Neural cell (in vitro differentiated cells): ENCODE measurements at regions not wholly inside any gene's neighbourhood (a gene's known extent, or its start where the extent isn't known, plus 50 kb on each side); places are given as distances from the start of the nearest gene placed in this dataset.

Source experiments
- H2AFZ ChIP-seq: fragments of 200-600, 300-800 bp; sonication (generic), shearing (Covaris generic); 2 replicates; pipeline ENCODE4 v1.6.0; 2014; ENCODE audit warnings: low read depth, mild to moderate bottlenecking, antibody characterized with exemption, low read length, moderate library complexity
- H3F3A ChIP-seq: fragments of 200-600 bp; shearing (Covaris generic); 2 replicates; pipeline ENCODE4 v1.6.1; 2016; ENCODE audit warnings: mild to moderate bottlenecking, moderate library complexity, mixed read lengths, antibody characterized with exemption, low read length; ENCODE audit not compliant: insufficient read depth, poor library complexity, severe bottlenecking
- H3K27ac ChIP-seq: fragments of 200-600, 300-800 bp; sonication (generic), shearing (Covaris generic); 2 replicates; pipeline ENCODE4 v1.5.1; 2014; ENCODE audit warnings: mild to moderate bottlenecking, low read length, moderate library complexity
- H3K27me3 ChIP-seq: fragments of 300-800, 200-600 bp; sonication (generic), shearing (Covaris generic); 2 replicates; pipeline ENCODE4 v1.6.0; 2014; ENCODE audit warnings: mild to moderate bottlenecking, low read depth, low read length, moderate library complexity; ENCODE audit not compliant: insufficient read depth
- H3K36me3 ChIP-seq: fragments of 300-800, 200-600 bp; sonication (generic), shearing (Covaris generic); 2 replicates; pipeline ENCODE4 v1.5.1; 2014; ENCODE audit warnings: mild to moderate bottlenecking, antibody characterized with exemption, low read length, moderate library complexity; ENCODE audit not compliant: insufficient read depth
- H3K4me2 ChIP-seq: fragments of 300-800, 200-600 bp; sonication (generic), shearing (Covaris generic); 2 replicates; pipeline ENCODE4 v1.6.0; 2014; ENCODE audit warnings: mild to moderate bottlenecking, low read length
- H3K4me3 ChIP-seq: fragments of 300-800, 200-600 bp; sonication (generic), shearing (Covaris generic); 2 replicates; pipeline ENCODE4 v1.5.1; 2014; ENCODE audit warnings: mild to moderate bottlenecking, low read length, moderate library complexity
- H3K79me2 ChIP-seq: fragments of 200-600 bp; shearing (Covaris generic); replicated peaks from 2 replicates; pipeline ENCODE4 v1.6.0; 2014; ENCODE audit warnings: mild to moderate bottlenecking, low read length, moderate library complexity; ENCODE audit not compliant: insufficient read depth
- H3K9ac ChIP-seq: fragments of 300-800, 200-600 bp; sonication (generic), shearing (Covaris generic); 2 replicates; pipeline ENCODE4 v1.6.1; 2016; ENCODE audit warnings: mild to moderate bottlenecking, low read length, mixed read lengths
- H3K9me2 ChIP-seq: fragments of 200-600 bp; shearing (Covaris generic); 2 replicates; pipeline ENCODE4 v1.6.1; 2016; ENCODE audit warnings: mild to moderate bottlenecking, low read length, mixed read lengths; ENCODE audit not compliant: insufficient read depth
- H3K9me3 ChIP-seq: fragments of 200-600, 300-800 bp; sonication (generic), shearing (Covaris generic); 2 replicates; pipeline ENCODE4 v1.6.1; 2016; ENCODE audit warnings: mild to moderate bottlenecking, mixed run types, low read length, moderate library complexity, mixed read lengths
- H4K20me1 ChIP-seq: fragments of 200-600 bp; shearing (Covaris generic); 2 replicates; pipeline ENCODE4 v1.6.1; 2016; ENCODE audit warnings: mild to moderate bottlenecking, mixed run types; ENCODE audit not compliant: insufficient read depth
- CTCF ChIP-seq: fragments of 450-650 bp; IDR thresholded peaks from 2 replicates; pipeline ENCODE4 v1.5.1; 2014; ENCODE audit warnings: antibody characterized with exemption, mild to moderate bottlenecking, moderate library complexity; ENCODE audit not compliant: poor library complexity, severe bottlenecking
- EP300 ChIP-seq: fragments of 450-650 bp; conservative IDR thresholded peaks from 2 replicates; pipeline ENCODE4 v1.6.1; 2014; ENCODE audit warnings: antibody characterized with exemption, mild to moderate bottlenecking, moderate library complexity; ENCODE audit not compliant: poor library complexity, severe bottlenecking
- EZH2 ChIP-seq: fragments of 200-600, 300-800 bp; shearing (Covaris generic), sonication (generic); IDR thresholded peaks from 2 replicates; pipeline ENCODE4 v1.6.1; 2014; ENCODE audit warnings: antibody characterized with exemption, low read length, borderline replicate concordance, mild to moderate bottlenecking; ENCODE audit not compliant: insufficient read depth, poor library complexity, severe bottlenecking
- MXI1 ChIP-seq: fragments of 450-650 bp; conservative IDR thresholded peaks from 2 replicates; pipeline ENCODE4 v1.6.1; 2014; ENCODE audit warnings: antibody characterized with exemption, mild to moderate bottlenecking; ENCODE audit not compliant: poor library complexity, severe bottlenecking
- POLR2AphosphoS5 ChIP-seq: IDR thresholded peaks from 2 replicates; pipeline ENCODE4 v1.6.1; 2012
- RAD21 ChIP-seq: fragments of 450-650 bp; conservative IDR thresholded peaks from 2 replicates; pipeline ENCODE4 v1.6.1; 2014; ENCODE audit warnings: antibody characterized with exemption, mild to moderate bottlenecking, moderate library complexity
- REST ChIP-seq: IDR thresholded peaks from 2 replicates; pipeline ENCODE4 v1.6.1; 2012; ENCODE audit warnings: borderline replicate concordance
- SMC3 ChIP-seq: fragments of 450-650 bp; conservative IDR thresholded peaks from 2 replicates; pipeline ENCODE4 v1.6.1; 2014; ENCODE audit warnings: antibody characterized with exemption, mild to moderate bottlenecking, moderate library complexity; ENCODE audit not compliant: poor library complexity
- TAF1 ChIP-seq: IDR thresholded peaks from 2 replicates; pipeline ENCODE4 v1.6.1; 2012; ENCODE audit warnings: low read depth

- no peak overlapping the region for H2AFZ ChIP-seq
- H3K4me3 ChIP-seq, result no peak overlapping the region
- no peaks in the 10 kb centered on the region for H3K79me2 ChIP-seq
- no peak overlapping the region for H3K4me2 ChIP-seq
- no peaks in the 10 kb centered on the region for H3K9me2 ChIP-seq
- no peak overlapping the region for H3K9ac ChIP-seq
- no peaks in the 10 kb centered on the region for H3K9me3 ChIP-seq
- no peak for TF ChIP-seq RAD21
- TF ChIP-seq EP300, result no peak
- TF ChIP-seq CTCF, result no peak
- no peak for TF ChIP-seq REST
- no peak for TF ChIP-seq MXI1
- no peak for TF ChIP-seq EZH2
- no peaks in the 10 kb centered on the region for H3K36me3 ChIP-seq
- H3K27me3 ChIP-seq, result no peaks in the 10 kb centered on the region
- no peaks in the 10 kb centered on the region for H3F3A ChIP-seq
- no peak overlapping the region for H3K27ac ChIP-seq
- H4K20me1 ChIP-seq, result no peaks in the 10 kb centered on the region
Observed at GRCh38 chr16:80319181-80319580, 221.6 kb upstream of the DYNLRB2 start.

DNA sequence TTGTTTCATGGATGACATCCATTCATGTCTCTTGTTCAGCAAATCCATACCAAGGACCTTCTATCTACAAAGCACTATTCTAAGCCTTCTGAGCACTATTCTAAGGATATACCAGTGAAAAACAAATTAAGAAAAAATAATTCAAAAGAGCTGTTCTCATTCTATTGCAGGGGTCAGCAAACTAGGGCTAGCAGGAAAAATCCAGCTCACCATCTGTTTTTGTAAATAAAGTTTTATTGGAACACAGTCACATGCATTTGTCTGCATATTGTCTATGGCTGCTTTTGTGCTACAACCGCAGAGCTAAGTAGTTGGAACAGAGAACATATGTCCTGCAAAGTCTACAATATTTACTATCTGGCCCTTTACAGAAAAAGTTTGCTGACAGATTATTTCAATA is 222.7 kb upstream of the DYNLRB2 start:
- no peak overlapping the region for H3K4me3 ChIP-seq
- no peaks in the 10 kb centered on the region for H3K79me2 ChIP-seq
- no peak overlapping the region for H3K27ac ChIP-seq
- no peak overlapping the region for H2AFZ ChIP-seq
- H3K9me2 ChIP-seq, result no peaks in the 10 kb centered on the region
- no peaks in the 10 kb centered on the region for H3K27me3 ChIP-seq
- no peaks in the 10 kb centered on the region for H4K20me1 ChIP-seq
- no peak for TF ChIP-seq CTCF
- TF ChIP-seq EZH2, result no peak
- TF ChIP-seq EP300, result no peak
- TF ChIP-seq POLR2AphosphoS5, result no peak
- no peak for TF ChIP-seq TAF1
- no peak for TF ChIP-seq MXI1
- no peak for TF ChIP-seq REST
- TF ChIP-seq RAD21, result no peak
- no peak for TF ChIP-seq SMC3
- no peaks in the 10 kb centered on the region for H3F3A ChIP-seq
- no peak overlapping the region for H3K4me2 ChIP-seq
- H3K36me3 ChIP-seq, result no peaks in the 10 kb centered on the region
- no peak overlapping the region for H3K9ac ChIP-seq
- no peaks in the 10 kb centered on the region for H3K9me3 ChIP-seq
